GM12872 (cell line): ENCODE measurements at regions not wholly inside any gene's neighbourhood (a gene's known extent, or its start where the extent isn't known, plus 50 kb on each side); places are given as distances from the start of the nearest gene placed in this dataset.

Source experiments
- TF ChIP-seq, protein P1 (sequence below): IDR thresholded peaks from 3 replicates; pipeline ENCODE4 v1.5.1; 2011; ENCODE audit warnings: low read depth, mild to moderate bottlenecking, low read length, moderate library complexity; ENCODE audit not compliant: insufficient read depth

DNA sequence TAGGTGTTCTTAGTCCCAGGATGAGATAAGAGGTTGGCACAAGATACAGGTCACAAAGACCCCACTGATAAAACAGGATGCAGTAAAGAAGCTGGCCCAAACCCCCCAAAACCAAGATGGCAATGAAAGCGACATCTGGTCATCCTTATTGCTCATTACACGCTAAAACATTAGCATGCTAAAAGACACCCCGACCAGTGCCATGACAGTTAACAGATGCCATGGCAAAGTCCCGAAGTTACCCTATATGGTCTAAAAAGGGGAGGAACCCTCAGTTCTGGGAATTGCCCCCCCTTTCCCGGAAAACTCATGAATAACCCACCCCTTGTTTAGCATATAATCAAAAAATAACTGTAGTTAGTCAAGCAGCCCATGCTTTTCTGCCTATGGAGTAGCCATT lies 251.1 kb downstream of the SLC4A3 start:
- TF ChIP-seq, protein P1, sequence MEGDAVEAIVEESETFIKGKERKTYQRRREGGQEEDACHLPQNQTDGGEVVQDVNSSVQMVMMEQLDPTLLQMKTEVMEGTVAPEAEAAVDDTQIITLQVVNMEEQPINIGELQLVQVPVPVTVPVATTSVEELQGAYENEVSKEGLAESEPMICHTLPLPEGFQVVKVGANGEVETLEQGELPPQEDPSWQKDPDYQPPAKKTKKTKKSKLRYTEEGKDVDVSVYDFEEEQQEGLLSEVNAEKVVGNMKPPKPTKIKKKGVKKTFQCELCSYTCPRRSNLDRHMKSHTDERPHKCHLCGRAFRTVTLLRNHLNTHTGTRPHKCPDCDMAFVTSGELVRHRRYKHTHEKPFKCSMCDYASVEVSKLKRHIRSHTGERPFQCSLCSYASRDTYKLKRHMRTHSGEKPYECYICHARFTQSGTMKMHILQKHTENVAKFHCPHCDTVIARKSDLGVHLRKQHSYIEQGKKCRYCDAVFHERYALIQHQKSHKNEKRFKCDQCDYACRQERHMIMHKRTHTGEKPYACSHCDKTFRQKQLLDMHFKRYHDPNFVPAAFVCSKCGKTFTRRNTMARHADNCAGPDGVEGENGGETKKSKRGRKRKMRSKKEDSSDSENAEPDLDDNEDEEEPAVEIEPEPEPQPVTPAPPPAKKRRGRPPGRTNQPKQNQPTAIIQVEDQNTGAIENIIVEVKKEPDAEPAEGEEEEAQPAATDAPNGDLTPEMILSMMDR = no peak

DNA sequence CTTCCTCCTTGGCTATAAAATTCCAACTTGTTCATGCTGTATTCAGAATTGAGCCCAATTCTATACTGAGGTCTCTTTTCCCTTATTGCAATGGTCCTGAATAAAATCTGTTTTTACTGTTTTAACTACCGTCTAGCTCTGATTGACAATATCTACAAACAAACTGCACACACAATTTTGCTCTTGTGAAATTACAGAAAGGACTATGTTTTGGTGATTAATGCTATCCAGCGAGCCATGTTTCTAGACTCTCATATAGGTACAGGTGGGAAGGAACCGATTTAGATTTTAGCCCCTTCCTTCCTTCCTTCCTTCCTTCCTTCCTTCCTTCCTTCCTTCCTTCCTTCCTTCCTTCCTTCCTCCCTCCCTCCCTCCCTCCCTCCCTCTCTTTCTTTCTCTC lies 254.4 kb downstream of the SLC4A3 start:
- TF ChIP-seq, protein P1 = no peak

DNA sequence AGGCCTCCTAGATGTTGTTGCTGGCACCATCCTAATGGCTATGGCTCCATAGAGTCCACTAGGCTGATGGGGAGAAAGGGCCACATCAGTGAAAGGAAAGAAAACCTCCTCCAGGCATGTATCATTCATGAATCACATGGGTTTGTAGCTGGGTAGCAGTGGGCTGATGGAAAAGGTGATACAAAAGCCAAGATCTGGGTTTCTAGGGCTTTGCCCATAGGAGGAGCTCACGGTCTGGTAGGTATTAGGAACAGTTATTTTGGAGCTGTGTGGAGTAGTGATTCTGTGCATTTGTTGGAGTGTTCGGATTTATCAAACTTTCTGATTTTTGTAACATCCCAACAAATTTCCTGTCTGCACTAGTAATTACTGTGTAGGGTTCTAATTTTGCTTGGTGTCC lies 259.2 kb downstream of the SLC4A3 start:
- TF ChIP-seq, protein P1 = no peak

DNA sequence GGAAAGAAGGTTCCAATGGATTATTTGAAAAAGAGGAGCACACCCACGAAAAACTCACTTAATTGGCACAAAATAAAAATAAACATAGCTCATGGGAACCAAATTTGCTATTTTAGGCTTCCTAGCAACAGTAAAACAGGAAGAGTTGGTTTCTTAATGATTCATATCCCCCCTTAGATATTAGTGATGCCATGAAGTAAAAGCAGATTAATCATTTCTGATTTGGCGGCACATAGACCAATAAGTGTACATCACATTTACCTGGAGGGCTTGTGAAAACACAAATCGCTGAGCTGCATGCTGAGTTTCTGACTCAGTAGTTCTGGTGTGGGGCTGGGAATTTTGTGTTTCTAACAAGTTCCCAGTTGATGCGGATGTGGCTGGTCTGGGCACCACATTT lies 260.4 kb downstream of the SLC4A3 start:
- TF ChIP-seq, protein P1 = no peak

DNA sequence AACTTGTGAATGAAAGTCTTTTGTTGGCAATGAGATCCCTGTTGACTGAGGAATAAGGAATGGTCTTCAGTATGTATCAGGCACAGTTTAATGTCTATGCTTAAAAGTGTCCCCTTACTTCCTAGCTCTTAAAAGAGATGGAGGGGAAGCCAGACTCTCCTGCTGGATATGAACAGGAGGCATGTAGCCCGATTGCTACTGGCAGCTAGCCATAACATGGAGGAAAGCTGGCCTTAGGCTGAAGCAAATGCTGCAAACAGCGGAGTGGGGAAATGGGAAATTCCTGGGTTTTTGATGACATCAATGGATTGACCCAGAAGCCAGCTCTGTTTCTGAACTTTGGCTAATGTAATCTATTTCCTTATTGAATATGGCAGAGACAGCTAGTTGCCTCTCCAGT lies 266.1 kb downstream of the SLC4A3 start:
- TF ChIP-seq, protein P1 = no peak

DNA sequence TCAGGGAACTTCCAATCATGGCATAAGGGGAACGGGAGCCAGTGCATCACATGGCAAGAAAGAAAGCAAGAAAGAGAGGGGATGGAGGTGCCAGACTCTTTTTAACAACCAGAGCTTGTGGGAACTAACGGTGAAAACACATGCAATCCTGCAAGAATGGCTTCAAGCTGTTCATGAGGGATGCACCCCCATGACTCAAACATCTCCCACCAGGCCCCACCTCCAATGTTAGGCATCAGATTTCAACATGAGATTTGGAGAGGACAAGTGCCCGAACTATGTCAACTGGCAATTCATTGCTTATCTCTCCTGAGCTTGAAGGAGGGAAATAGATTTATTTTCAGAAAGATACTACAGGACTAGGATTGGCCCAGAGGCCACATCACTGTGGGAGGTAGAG lies 270.0 kb downstream of the SLC4A3 start:
- TF ChIP-seq, protein P1 = no peak

DNA sequence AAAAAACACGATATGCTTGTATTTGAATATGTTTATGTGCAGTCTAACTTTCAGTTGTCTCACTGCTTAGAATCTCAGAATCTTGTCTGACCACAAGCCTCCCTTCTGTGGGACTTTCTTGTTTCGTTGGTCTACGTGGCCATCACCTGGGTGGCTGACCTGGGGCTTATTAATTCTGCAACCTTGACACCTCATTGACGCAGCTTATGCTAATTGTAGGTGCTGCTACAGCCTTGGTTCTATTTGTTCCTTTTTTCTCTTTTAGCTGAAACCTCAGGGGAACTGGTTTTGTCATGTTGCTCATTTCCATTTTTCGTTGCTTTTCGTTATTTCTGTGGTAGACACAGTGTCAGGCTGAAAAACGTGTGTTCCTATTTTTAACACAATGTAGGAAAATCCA lies 273.7 kb downstream of the SLC4A3 start:
- TF ChIP-seq, protein P1 = no peak

DNA sequence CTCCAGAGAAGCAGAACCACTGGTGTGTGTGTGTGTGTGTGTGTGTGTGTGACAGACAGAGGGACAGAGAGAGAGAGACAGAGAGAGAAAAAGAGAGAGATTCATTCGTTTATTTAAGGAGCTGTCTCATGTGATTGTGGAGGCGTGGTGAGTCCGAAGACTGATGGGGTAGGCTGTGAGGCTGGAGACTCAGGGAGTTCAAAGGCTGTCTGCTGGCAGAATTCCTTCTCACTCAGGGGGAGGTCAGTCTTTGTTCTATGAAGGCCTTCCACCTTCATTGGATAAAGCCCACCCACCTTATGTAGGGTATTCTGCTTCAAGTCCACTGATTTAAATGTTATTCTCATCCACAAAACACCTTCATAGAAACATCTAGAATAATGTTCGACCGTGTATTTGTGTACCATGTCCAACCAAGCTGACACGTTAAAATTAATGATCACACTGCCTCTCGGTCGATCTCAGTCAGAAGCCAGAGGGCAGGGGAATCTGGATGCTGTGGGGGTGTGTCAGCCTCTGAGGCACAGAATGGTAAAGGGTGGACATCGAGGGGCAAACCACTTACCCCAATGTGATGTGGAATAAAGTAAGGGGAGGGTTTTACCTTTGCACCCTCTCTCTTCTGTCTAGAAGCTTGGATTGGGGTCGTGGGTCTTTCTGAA lies 275.6 kb downstream of the SLC4A3 start:
- TF ChIP-seq, protein P1 = no peak
